ENCODE measurements at regions not wholly inside any gene's neighbourhood (a gene's known extent, or its start where the extent isn't known, plus 50 kb on each side); places are given as distances from the start of the nearest gene placed in this dataset.

DNA sequence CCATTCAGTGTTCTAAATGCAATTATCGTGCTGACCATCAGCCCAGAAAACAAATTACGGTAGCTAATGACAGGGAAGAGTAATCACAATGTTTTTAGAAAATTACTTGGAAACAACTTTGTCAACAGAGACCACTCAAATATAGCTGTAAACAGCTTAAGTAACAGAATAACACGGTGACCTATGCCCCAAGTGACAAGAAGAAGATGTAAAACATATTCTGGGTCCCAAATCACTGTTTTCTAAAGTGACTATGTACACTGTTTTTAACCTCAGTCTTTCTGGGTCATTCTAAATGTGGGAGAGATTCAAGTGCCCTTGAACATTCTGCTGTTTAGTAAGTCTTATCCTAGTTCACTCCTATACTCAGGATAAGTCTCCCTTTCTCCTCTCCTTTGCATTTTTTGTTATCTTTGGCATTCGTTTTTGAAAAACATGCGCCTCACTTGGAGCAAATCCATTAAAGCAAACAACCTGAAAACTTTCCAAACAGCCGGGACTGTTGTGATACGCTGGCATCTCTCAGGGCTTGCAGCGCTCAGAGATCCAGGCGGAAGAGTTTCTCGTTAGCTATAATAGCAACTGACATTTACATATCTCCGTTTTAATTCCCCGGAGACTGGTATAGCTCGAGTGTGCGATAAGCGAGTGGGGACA lies 114.5 kb upstream of the SOX4 start:
- no peak for DNase-seq

DNA sequence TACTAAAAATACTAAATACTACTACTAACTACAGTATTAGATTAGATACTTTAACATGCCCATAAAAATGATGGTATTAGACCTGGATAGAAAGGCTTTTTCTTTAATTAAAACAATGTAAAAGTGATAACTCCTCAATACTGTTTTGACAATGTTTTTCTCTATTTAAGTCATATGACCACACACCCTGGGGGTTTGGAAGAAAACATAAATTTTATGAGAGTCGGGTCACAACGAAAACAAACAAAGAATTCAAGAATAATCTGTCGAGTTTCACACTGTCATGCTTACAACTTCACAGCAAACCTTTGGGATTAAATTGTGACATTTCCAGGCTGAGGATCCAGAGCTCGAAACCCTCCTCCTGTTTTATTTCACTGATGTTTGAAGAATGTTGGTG lies 107.4 kb upstream of the SOX4 start:
- no peak for DNase-seq

DNA sequence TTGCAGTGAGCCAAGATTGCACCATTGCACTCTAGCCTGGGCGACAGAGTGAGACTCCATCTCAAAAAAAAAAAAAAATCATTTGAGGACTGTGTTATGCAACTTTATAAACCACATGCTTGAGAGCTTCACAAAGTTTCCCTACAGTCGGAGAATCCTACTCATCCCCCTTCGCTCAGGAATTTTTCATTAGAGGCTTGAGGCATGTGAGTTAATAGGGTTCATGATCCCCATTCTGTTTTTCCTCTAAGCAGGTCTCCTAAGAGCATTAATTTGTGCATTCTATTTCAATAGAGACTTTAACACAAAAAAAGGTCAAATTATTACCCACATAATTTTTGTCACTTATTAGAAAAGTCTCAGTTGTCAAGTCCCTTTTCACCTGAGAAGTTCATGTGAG lies 103.7 kb upstream of the SOX4 start:
- DNase-seq = no peak

DNA sequence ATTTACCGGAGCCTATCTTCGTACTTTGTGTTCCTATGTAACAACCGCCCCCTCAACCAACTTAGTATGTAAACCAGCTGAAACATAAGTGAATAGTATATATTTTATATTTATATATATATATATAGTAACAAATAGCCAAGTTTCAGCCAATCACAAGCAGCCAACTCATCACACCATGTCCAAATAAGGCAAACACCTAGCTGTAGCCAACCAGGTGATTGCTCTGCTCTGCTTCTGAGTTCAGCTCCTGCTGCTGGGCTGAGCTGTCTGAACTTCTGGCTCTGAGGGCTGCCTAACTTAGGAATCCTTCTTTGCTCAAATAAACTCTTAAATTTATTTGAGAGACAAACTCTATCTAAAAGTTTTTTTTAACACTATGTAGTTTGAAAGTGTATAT lies 101.6 kb upstream of the SOX4 start:
- no peak for DNase-seq

DNA sequence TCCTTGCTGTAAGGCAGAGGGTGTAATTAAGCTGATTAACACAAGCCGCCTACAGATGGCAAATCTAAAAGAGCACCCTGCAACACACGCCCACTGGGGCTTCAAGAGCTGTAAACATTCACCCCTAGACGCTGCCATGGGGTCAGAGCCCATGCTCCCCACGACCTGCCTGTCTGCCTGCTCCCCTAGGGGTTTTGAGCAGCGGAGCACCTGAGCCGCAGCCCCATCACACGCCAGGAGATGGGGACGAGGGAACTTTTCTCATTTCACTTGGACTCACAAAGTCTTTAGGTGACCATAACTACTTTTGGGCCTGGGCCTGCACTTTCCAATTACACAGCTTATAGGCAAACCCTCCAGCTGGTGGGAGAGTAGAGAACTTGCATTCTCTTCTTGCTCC lies 99.0 kb upstream of the SOX4 start:
- no peak for DNase-seq

DNA sequence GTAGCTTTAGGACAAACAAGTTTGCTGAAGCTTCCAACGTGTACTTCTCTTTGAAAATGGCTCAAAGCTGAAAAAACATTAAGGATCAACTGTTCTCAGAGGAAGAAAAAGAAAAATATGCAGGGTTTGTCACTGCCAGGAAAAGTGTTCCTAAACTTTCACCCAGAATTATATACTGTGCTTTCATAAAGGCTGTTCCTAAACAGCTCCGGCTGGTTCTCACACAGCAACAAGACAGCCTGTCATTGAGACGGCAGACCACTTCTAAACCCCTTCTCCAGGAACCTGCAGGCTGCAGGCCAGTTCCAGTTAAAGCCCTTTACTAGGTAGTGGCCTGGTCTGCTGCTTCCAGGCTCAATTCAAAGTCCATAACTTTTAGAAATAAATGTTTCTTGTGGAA lies 97.4 kb upstream of the SOX4 start:
- DNase-seq = no peak

DNA sequence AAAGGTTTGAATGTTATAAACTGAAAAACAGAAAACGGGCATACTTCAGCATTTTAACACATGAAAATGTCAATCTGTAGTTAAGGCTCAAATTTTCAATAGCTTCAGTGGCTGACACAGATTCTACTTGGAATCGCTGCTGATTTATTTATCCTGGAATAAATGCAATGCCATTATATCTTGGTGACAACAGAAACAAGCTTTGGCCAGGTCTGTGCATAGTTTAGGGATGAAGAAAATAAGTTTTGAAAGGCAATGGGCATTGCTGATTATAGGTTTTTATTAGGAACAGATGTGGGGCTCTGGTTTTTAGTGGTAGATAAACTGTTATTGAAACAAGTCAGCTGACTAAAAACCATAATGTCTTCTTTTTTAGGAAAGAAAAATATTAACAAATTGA lies 96.8 kb upstream of the SOX4 start:
- no peak for DNase-seq

DNA sequence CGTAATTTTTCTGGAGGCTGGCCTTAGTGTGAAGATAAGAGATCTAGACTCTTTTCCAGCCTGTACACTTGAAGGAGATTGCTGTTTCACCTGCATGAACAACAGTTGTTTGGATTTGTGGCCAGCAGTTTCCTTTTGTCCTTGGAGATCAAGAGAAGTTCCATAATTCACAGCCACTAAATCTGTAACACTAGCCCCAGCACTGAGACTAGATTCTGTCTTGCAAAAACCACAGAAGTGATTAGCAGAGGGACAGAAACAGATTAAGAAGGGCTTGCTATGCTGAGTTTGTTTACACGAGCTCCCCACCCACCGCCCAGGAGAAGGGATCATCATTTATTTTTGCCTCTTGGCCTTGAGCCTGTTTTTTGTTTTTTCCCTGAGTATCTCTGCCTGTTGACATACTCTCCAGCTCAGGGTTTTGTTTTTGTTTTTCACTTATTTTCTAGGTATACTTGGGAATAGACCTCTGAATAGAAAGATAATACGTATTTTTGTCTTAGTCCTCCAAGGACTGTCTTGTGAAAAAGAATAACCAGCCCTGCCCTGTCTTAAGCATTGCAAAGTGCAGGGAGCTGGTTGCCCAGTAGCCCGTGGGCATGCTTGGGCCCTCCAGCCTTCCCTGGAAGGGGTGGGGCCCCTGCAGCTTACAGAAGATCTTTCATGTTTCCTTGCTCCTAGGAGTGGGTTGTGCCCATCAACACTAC lies 93.1 kb upstream of the SOX4 start:
- DNase-seq = no peak

DNA sequence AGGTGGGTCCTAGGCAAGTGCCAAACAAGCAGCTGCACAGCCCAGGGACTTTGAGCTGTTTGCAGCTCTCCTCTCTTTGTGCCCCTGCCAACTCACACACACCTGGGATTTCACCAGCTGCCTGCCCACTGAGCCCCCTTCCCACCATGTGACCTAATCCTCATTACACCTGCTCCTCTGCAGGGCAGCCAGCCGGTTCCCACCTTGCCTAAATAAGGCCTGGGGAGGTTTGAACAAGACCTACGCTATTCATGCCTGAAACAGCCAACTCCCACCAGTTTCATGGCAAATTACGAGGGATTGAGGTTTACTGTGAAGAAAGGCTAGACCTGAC lies 92.6 kb upstream of the SOX4 start:
- DNase-seq = no peak

DNA sequence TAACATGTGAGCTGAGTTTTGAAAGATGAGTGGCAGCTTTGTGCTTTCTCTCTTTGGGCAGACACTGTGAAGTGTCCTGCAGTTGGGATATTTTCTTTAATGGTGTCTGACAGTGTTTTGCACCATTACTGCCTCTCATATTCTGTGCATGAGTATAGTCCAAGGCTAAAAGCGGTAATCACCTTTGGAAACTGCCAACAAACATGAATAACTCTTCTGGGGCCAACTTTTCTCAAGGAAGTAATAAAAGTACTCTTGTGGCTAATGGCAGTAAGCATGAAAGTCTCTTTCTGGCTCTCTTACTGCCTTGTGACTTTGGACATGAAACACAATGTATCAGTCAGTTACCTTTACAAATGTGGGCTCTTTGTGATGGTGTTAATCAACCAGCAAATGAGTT lies 91.7 kb upstream of the SOX4 start:
- DNase-seq = no peak

DNA sequence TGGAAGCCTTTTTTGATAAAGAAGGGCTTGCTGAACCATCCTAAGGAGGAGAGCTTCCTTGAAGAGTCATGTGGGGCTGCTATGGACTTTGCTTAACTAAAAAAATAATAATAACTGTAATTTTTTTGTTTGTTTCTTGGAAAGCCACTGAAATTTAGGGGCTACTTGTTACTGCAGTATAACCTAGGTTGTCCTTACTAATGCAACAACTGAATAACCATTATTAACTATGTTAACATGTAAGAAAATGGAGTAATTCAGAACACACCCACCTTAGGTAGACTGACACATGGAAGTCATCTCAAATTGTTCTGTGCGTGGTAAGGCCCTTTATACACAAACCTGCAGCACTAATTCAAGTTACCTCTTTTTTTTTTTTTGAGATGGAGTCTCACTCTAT lies 90.9 kb upstream of the SOX4 start:
- DNase-seq = no peak

DNA sequence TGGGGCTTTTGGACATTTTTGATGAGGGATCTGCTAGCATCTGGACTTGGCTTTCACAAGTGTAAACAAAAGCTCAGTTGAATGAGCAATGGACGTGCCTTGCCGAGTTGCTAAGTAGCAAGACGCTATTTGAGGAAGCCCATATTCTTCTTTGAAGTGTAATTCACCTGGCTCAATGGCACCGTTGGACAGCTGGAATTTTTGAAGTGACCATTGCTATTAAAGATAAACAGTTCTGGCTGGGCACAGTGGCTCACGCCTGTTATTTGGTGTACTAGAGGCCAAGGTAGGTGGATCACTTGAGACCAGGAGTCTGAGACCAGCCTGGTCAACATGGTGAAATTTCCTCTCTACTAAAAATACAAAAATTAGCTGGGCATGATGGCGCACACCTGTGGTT lies 88.8 kb upstream of the SOX4 start:
- DNase-seq = no peak

DNA sequence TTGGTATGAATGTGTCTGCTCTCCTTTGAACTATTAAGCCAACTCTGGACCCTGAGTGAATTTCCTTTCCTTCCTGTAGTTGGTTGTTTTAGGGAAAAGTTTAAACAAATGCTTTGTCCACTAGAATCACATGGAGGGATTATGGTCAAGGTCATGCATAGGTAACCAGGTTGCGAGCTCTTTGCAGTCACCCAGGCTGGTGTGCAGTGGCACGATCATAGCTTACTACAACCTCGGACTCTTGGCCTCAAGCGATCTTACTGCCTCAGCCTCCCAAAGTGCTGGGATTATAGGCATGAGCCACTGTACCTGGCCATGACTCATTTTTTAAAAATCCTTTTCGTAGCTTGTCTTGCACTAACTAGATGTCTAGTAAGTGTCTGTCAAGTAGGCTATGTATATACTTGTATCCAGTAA lies 88.0 kb upstream of the SOX4 start:
- no peak for DNase-seq

DNA sequence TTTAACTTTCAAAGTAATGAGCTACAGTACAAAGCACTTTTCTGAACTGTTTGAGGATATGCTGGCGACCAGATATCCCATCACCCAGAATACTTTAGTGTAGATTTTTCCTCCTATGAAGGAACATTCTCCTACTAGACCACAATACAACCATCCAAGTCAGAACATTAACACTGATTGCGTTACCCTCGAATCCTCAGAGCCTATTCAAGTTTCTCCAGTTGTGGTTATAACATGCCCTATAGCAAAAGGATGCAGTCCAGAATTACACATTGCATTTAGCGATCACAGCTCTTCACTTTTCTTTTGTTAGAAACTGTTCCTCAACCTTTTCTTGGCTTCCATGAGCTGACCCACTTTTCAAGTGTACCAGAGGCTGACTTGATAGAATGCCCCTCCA lies 87.4 kb upstream of the SOX4 start:
- no peak for DNase-seq

DNA sequence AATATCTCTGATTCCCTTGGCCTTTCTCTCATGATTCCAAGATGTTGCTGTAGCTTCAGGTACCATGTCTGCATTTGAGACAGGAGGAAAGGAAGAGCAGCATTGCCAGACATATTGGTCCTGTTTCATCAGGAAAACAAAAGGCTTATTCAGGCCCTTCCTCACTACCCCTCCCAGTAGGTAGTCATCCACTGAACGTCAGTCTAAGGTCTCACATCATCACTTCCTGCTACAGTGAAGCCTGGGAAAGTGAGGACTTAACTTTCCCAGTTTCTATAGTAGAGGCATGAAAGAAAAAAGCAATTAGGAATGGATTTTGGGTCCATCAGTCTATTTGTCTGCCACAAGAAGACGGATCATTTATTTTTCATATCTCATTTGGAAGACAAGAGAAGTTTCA lies 85.7 kb upstream of the SOX4 start:
- DNase-seq = no peak

DNA sequence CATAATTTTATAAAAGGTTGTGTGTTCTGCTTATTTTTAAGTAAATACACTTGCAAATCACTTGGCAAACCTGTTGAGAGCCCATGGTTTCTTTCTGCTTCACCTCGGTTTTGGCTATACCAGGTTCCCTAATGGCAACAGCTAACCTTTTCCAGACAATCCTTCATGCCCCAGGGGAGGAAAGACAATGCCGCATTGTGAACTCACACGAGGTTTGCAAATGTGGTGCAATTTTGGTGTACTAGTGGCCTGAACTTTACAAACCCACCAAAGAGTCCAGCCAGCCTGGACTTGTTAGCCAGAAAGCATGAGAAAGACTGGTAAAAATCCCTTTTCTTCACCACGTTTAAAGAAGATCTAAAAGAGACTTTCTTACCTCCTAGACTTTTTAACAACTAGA lies 84.8 kb upstream of the SOX4 start:
- no peak for DNase-seq

DNA sequence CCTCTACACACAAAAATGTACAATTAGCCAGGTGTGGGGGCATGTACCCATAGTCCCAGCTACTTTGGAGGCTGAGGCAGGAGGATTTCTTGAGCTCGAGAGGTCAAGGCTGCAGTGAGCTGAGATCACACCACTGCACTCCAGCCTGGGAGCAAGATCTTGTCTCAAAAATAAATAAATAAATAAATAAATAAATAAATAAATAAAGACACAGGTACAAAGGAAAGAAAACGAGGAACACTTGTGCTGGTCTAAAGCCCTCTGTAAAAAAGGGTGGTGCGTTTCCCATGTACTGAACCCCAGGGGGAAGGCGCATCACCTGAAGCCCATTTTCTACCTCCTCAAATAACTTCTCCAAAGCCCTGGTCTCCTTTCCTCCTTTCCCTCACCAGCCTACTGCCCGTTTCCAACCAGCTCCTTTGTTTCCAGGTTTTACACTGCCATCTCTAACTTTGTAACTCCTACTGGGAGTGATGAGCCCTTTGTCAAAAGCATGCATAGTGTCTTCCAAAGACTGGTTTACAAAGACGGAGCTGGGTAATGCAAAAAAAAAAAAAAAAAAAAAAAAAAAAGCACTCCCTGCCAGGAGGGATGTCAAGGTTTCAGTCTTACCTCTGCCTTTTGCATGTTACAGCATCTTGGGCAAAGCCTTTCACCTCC lies 81.5 kb upstream of the SOX4 start:
- DNase-seq = no peak

DNA sequence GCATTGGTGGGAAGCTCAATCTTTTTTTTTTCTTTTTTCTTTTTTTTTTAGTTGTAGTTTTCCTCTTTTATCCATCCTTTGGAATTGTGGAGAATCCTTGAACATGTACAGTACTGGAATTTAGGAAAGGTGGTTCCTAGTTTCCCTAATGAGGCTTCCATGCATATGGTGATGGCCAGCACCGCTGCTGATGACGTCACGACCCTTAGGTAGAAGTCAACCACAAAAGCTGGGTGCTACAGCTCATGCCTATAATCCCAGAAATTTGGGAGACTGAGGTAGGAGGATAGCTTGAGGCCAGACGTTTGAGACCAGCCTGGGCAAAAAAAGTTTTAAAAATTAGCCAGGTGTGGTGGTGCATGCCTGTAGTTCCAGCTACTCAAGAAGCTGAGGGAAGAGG lies 79.3 kb upstream of the SOX4 start:
- DNase-seq = no peak

DNA sequence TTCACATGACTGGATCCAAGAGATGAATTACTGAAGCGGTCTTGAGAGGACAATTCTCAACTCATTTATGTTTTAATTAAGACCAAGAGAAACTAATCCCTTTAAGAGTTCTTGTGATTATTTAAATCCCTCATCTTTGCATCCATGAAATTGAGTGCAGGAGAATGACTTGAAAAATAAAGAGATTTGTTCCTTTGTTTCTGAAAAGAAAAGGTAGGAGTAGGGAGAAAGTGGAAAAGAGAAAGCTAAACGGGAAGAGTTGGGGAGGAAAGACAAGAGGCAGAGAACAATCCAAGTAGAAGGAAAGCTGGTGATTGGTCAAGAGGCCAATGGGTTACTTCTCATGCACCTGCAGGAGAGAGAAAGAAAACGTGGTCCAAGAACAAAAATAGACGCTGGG lies 75.2 kb upstream of the SOX4 start:
- DNase-seq = no peak

DNA sequence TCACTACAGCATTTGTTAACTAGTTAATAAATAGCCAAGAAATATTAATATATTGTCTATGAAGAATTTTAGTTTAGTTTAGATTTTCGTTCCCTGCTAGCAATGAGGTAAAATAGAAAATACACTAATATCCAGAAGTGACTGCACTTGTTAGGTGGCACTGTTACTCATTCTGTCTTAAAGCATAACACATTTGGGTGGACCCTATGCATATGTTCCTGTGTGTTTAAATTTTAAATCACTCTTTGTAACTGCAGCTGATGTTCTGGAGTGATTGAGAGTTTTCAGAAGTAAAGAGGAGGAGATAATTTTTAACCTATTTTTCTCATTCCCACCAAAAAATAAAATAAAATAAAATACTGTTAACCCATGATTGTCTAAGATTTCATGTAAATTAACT lies 73.9 kb upstream of the SOX4 start:
- DNase-seq = no peak

DNA sequence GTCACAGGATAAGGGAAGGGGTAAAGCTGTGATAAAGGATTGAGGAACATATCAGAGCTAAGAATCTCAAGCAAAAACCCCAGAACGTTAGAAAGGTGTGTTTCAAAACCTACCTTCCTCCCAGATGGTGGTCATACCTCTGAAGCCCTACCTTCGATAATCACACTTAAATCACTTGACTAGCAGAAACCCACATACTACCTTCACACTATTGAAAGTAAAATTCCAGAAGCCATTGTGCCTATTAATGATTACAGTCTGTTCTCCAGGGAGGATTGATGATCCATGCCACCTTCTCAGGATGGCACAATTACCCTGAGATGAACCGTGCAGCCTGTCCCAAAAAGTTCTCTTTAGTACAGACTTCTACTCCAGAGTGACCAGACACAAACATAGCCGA lies 72.3 kb upstream of the SOX4 start:
- DNase-seq = no peak

DNA sequence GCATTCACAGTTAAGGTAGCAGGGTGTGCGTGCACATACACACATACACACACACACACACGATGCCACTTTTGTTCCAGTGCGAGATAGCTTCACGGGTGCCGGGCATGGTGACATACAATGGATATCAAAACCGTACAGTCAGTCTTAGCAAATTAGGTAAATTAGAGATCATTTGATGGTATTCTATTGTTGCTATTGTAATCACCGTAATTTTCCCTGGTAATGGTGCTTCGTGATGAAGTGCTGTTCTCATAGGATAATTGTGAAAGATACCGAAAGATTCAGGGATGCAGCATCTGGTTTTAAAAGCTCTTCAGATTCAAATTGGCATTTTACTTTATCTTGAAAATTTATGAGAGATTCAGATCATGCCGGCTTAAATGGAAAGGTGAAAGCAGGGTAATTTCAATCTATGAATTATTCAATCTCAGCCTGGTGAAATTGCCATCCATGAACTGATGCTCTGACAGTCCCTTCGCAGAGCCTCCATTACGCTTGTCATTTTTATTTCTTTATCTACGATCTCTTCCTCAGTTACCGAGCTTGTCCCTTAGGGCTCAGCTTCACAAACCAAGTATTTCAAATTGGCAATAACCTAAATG lies 71.3 kb upstream of the SOX4 start:
- DNase-seq = no peak

DNA sequence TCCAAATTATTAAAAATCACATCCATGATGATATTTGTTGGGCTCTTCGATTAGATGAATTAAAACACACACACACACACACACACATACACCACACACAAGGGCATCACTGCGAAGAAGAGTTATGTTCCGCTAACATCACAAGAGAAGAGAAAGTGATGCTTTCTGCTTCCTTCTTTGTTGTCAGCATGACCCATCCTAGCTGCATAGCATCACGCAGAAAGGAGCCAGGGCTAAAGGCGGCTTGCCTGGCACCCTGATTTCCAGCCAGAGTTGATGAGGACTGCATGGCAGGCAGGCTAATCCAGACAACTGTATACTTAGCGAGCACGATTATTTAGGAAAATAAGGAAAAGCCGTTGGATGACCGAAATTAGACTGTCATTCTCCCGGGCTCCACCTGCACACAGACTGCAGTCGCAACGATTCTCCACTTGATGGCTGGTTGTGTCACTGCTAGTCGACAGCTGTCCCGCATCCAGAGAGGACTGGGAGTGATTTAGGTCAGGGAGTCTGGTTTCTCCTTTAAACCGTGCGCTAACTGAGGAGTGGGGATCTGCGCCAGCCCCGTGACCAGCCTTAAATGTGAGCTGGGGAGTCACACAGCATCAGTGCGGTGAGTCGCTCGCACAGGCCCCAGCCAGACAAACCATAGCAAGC lies 70.6 kb upstream of the SOX4 start:
- DNase-seq = no peak

DNA sequence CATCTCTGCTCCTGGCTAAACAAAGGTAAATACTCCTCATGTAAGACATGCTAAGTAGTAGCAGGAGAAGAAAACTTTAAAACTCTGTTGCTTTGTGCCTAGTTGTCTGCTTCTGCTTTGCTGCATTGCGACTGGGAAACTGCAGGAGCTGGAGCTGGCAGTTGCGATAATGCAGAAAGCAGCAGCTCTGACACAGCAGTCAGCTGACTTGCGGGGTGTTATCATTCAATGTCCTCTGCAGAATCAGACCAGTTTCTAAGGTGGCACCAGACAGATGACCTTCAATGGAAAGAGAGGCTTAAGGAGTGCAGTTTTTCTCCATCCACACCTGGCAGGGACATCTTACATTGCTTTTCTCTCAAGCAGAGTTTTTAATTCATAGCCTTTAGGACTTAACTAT lies 69.9 kb upstream of the SOX4 start:
- DNase-seq = no peak
